GM18873 (cell line): ENCODE measurements at regions not wholly inside any gene's neighbourhood (a gene's known extent, or its start where the extent isn't known, plus 50 kb on each side); places are given as distances from the start of the nearest gene placed in this dataset.

Experiments
- ATAC-seq: cut with Tn5 transposase; IDR thresholded peaks from one replicate; pipeline ENCODE4 v1.9.1; 2021; ENCODE audit warnings: mild to moderate bottlenecking, moderate library complexity, moderate number of reproducible peaks; ENCODE audit not compliant: unreplicated experiment, low FRiP score

DNA sequence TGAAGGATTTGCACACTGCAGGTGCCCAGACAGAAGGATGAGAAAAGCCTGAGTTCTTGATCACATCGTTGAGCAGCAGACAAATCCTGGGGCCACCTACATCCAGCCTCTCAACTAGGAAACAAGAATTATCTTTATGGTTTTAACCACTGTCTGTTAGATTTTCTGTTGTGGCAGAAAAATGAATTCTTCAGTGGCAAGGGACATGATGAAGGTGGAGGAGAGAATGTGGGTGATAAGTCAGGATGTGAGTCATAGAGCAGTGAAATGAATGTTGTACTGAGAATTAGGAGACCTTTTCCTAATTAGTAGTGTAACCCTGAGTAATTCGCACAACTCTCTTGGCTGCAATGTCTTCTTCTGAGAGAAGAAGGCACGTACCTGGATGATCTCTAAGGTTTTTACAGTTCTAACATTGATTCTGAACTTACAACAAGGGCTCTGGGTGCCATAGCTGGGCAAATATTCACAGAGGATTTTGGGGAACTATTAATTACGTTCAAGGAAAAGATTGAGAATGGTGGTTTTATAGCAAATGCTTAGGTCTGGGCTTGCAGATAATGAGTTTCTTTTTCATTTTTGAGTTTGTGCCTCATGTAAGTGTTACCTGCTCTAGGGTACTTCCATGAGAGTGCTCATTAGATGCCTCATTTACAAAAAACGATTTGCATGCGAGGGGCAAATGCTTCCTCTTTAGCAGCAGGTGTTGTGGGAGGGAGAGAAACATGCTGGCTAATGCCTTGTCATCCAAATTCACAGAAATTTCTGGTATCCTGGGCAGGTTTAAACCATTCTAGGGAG lies 111.0 kb upstream of the KL start:
- no peak for ATAC-seq

DNA sequence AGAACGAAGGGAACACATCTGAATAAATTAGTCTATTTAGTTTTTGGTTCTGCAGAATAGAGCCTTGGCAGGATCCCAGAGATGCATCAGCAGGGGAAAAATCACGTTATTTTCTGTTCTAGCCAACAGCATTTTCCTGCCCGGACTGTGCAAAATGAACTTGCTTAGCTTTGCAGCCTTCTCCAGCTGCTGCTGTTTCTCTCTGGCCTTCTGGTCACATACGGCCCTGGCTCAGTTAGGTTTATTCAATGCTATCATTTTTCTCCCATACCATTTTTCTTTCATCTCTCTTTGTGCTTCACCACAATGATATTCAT lies 110.4 kb upstream of the KL start:
- ATAC-seq = no peak

DNA sequence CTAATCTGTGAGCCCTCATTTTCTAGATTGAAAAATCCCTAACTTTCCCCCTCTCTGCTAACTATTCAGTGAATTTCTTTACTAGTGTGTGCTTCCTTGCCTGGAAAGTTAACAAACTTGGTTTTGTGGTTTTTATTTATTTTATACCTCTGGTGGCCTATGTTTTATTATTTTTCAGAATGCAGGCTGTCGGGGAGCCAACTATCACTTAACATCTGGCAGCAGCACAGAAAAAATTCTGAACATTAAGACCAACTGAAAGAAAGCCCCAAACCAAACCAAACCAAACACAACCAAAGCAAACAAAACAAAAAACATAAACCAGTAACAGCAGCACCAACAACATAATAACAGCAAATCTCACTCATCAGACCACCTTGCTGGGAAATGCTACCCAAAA lies 109.0 kb upstream of the KL start:
- no peak for ATAC-seq

DNA sequence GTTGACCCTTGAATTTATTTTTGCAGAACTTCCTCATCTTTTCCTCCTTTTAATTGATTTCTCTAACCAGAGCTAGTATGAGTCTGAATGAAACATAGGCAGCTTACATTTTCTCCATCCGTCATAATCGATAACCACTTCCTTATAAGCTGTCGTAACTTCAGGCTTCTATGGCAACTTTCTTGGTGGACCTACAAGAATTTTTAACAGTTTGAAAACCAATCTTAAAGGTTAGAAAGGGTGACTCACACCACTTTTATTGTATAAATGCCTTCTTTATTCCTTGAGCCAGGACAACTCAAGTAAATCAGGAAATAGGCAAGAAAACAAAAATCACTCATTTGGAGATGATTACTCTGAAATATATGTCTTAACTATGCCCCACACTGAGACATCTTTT lies 105.7 kb upstream of the KL start:
- no peak for ATAC-seq

DNA sequence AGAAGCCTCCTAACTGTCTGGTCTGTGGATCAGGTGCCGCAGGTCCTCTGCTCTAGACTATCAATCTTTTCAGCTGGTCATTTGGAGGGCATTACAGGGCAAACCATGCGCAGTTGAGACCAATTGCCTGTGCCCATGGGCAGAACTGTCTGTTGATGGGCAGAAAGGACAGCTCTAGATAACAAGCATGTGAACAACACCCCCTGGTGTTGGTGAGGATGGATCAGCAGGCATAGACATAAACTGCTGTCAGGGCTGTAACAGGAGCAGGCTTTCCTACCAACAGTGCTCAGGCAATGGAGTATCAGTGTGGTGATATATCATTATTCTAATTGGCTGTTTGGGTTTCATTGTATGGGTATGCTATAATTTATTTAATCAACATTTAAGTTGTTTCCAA lies 104.7 kb upstream of the KL start:
- ATAC-seq = no peak

DNA sequence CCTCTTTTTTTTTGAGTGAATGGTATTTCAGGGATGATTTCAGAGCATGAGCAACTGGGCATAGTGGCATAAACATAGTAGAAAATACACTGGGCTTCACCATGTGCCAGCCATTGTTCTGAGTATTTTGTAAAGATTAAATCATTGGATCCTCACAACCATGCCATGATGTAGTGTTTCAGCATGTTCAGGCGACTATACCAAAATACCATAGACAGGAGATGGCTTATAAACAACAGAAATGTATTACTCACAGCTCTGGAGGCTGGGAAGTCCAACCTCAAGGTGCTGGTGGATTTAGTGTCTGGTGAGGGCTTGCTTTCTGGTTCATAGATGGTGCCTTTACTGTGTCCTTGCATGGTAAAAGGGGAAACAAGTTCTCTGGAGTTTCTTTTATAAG lies 101.5 kb upstream of the KL start:
- ATAC-seq = no peak

DNA sequence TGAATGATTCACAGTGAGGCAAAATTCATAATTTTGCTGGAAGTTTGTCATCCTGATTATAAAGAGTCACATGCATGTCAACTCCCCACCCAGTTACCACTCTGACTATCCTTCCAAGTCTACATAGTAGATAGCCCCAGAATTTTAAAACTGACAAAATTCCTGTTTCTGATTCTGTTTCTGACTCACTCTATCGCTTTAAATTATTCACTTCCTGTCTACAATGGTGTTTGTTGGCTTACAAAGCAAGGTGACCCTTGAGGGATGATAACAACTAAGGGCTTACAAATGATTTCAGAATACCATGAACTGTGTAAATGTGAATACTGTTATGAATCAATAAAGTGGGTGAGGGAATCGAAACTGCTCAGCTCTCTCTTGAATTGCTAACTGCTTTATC lies 98.7 kb upstream of the KL start:
- ATAC-seq = no peak

DNA sequence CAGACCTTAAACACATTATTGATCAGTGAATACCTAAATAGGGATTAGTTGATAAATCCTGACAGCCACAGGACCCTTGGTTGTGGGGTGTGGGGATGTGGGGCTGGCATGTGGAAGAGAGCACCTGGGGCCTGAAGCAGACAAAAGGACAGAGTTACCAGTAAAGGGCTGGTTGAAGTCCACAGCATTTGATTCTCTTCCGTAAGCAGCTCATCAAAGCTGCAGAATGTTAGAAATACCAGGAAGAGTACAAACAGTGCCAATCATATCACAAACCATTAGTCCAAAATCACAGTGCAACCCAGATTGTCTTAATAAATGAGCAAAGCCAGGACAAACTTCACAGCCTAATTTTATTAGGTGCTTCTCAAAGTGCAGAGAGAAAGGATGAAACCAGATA lies 92.5 kb upstream of the KL start:
- ATAC-seq = no peak

DNA sequence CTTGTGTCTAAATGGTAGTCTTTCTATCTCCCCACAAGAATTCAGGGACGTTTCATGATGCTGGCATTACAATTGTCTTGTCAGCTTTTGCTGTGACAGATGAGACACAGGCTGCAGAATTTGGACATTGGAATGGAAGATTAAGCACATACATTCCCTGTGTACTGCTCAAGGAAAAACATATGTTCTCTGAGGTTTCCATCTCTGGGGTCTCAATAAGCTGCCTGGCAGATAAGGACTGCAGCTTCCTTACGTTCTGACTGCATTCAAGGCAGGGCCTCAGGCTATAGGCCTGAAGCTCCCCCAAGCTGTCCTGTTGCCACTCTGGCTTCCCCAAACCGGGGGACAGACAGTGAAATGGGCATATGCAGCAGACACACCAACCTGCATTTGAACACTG lies 91.3 kb upstream of the KL start:
- no peak for ATAC-seq

DNA sequence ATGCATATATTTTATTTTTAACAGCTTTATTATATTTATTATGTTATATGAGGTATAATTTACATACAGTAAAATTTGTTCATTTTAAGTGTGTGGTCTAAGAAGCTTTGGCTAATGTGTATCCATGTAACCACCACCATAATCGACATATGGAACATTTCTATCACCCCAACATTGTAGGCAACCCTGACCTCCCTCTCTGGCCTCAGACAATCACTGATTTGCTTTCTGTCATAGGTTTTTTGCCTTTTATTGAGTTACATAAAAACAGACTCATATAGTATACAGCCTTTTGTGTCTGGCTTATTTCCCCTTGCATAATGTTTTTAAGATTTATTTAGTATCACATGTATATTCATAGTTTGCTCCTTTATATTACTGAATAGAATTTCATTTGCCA lies 90.7 kb upstream of the KL start:
- no peak for ATAC-seq

DNA sequence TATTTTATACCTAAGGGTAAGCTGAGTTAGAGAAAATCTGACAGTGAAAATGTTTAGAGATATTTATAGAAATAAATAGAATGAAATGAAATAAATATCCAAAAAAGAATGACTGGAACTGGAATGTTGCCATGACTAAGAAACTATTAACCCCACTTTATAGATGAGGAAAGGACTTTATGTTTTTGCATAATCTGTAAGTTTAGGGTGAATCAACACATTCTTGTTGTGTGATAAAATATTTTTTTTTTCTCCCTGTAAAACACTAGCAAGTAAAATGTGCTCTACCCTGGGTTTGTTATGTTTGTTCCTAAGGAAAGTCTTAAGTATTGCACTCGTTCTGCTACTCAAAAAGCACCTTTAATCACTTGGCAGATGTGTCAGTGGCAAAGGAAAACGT lies 83.8 kb upstream of the KL start:
- no peak for ATAC-seq

DNA sequence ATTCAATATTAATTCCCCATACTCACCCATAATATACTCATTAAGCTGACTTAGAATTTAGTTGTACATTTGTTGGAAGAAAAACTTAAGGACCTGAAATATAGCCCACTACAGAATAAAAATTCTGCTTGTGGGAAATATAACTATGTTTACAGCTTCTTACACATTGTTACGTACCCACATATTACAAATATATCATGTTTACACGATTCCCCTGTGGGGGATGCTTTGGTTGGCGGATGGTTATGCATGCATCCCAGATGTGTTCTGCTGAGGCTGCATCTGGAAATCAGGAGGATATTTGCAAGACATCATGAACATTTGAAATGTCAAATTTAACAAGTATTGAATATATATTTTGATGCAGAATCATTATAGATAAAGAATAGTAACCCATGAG lies 79.5 kb upstream of the KL start:
- no peak for ATAC-seq

DNA sequence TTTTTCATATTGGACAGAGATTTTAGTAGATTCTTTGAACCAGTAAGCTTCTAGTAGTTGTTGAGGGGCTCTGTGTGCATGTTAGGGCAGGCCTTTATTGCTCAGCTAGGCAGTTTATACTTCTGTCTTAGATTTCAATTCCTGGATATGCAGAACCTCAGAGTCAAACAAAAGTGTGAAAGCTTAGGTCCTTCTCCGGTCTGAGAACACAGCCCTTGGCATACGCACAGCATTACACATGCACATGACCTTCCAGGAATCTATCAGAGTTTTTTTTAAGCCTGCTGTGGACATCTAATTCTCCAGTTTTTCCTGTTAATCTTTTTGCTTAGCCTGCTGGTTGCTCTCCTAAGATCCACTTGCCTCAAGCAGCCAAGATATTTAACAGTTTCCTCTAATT lies 77.9 kb upstream of the KL start:
- no peak for ATAC-seq

DNA sequence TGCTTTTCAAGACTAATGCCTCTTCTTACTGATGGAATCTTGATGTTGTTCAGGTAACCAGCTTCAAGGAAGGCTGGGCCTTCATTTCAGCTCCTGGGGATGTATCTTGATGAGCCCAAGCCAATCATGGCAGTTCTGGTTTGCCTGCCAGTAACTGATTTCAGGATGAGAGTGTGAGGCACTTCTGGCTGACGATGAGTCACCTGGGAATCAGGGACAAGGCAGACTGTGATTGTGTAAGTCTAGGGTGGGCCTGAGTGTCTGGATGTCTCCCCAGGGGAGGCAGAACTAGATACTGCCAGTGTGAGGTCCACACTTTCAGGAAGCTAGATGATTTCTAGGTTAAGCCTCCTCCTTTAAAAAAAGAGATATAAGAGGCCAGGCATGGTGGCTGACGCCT lies 77.3 kb upstream of the KL start:
- no peak for ATAC-seq

DNA sequence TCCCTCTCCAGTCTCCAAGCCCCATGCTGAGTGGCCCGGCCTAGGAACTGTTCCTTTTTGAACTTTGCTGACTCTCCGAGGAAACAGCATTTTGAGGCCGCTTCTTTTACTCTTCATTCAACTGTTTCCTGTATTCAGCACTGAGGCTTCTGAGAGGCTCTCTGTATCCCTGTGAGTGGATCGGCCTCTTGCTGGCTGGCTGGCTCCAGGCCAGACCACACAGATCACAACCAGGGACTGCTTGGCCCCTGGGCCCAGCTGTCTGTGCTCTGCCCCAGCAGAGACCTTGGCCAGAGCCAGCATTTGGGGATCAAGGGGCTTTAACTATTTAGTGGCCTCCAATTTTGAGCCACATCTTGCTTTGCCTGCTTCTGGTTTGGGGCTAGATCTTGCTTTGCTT lies 75.6 kb upstream of the KL start:
- ATAC-seq = no peak

DNA sequence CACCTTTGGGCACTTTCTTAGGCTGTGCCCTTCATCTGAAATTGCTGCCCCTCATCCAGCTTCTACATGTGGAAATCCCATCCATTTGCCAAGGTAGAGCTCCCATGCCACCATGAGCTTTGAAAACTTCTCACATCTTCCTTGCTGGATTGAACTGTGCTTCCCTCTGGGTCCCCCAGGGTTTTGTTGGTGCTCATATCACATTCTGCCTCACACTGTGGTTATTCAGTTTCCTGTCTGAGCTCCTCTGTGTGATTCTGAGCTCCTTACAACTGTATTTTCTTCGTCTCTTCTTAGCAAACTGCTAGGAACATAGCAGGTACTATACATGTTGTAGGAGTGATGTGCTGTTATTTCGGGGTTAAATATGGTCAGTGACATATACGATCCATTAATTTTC lies 74.9 kb upstream of the KL start:
- ATAC-seq = no peak

DNA sequence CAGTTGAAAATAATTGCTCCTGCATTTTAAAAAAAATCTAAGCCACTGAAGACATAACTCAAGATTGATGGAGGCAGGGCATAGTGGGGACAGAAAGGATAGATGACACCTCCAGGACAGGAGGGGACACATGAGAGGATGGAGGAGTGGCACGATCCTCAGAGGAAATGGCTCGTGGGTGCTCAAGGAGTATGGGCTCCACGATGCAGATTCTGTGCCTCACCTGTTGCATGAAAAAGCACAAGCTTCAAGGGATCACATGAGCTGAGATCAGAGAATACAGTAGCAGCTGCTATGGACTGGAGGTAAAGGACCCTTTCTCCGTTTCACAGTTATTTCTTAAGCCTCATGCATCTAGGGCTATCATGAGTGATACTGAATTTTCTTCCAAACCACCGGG lies 69.7 kb upstream of the KL start:
- ATAC-seq = no peak

DNA sequence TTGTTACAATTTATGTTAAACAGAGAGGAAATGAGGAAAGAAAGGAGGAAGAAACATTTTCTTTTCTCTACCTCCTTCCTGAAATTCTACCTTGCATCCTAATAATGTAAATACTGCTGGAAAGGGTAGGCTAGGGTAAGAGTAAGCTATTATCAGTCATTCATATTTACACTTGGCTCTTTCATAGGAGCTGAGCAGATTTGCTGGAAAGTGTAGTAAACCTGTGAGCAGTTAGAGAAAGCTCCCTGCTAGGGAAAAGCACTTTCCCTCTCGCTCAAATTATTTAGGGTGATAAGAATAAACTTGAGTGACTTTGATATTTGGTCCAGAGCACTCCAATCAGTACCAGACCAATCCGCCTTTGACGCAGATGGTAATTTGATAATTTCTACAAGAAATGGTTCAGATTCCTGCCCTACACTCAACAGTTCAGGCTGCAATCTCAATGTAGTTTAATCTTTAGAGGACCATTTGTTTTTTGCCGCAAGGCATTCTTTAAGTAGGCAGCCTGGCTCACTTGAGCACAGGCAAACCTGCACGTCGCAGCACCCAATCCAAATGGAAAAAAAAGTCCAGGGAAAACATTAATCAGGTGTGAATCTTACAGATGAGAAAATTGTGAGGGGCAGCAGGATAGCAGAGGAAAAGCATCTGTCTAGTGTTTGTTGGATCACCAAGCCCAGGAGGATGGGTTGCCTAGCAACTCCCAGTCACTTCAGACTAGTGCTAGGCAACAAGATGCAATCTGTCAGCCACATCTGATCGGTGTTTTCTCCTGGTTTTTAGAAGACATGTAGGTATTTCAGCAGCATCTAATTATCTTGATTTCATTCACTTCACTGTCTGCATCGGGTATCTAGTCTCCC lies 68.6 kb upstream of the KL start:
- no peak for ATAC-seq

DNA sequence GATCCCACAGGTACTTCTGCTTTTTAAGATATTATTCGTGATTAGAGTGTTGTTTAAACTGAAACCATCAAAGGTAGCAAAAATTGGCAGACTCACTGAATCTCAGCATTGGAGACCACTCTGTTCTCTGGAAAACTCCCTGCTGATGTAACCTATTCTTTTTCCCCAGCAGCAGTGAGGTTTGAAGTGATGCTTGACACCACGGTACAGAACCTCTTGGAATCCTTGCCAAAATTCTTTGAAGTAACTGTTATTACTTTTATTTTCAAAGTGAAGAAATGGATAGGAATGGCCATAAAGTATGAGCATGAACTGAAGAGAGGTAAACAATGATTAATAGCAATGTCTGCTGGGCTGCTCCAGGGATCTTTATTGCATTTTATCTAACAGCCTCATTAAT lies 66.4 kb upstream of the KL start:
- ATAC-seq = no peak

DNA sequence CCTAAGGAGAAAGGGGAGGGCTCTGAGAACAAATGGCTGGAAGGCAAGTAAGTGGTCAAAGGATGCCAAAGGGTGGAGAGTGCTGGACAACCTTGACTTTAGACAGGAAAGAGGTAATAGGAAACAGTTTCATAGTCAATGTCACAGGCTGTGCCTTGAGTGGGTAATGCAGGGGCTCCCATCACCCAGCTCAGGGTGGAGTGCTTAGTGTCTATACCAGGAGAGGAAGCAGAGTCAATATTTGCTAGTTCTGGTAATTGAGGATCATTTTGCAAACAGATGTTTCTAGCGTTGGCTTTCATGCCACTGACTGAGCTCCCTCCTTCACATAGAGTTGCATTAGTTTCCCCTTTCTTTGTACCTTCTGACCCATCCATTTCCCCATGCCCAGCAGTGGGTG lies 64.6 kb upstream of the KL start:
- no peak for ATAC-seq

DNA sequence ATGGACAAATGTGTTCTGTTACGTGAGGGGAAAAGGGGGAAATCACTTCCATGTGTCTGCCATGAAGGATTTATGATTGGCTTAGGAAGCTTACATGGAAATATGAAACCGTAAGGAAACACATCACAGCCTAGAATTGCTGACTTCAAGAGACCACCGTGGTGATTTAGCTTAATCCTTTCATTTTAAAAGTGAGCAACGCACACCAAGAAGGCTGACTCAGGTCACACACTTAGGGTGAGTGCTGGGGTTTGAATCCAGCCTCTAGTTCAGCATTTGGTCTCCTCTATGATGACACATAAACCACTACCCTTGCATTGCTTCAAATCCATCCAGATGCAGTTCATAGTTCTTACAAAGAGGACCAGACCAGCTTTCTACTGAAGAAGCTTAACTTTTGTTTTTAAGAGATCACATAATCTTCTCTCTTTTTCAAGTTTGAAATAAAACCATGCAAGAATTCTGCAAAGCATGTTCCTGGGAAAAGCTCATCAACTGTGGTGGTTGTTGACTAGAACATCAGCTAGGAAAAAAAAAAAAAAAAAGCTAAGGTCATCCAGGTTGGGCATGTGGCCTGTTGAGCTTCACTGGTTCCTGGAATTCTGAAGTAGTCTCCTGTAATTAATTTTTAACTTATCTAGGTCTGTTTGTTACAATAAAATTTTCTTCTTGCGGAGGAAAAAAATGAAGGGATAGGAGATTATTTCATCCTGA lies 60.2 kb upstream of the KL start:
- no peak for ATAC-seq

DNA sequence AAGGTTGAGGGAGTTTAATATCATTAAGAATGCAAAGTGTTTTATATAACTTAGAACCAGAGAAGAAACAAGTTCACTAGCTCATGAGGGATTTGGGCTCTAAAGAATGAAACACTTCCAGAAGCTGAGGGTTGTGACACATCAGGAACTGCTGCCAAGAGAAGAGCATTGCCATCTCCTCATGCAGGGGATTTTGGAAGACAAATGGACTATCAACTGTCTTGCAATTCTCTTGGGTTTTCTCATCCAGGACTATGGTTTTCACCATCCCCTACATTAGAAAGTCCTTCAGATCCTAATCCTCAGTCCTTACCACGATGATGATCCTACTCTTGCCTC lies 59.7 kb upstream of the KL start:
- ATAC-seq = no peak
